ENCODE measurements at regions not wholly inside any gene's neighbourhood (a gene's known extent, or its start where the extent isn't known, plus 50 kb on each side); places are given as distances from the start of the nearest gene placed in this dataset.

- TF ChIP-seq OVOL2 (CRISPR knock-in tag; IDR thresholded peaks at IDR 0.05; ENCODE audit: borderline replicate concordance) = no peak
- TF ChIP-seq ZNF671 (CRISPR knock-in tag; IDR thresholded peaks at IDR 0.05) = no peak
- no peak for TF ChIP-seq ZNF396 (CRISPR knock-in tag; IDR thresholded peaks at IDR 0.05; ENCODE audit: borderline replicate concordance)
- TF ChIP-seq, protein P1, sequence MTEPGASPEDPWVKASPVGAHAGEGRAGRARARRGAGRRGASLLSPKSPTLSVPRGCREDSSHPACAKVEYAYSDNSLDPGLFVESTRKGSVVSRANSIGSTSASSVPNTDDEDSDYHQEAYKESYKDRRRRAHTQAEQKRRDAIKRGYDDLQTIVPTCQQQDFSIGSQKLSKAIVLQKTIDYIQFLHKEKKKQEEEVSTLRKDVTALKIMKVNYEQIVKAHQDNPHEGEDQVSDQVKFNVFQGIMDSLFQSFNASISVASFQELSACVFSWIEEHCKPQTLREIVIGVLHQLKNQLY (CRISPR knock-in tag; IDR thresholded peaks at IDR 0.05) = no peak
- TF ChIP-seq JAZF1 (CRISPR knock-in tag; IDR thresholded peaks at IDR 0.05) = no peak
Observed at GRCh38 chr14:97442363-97442762, 645.2 kb downstream of the VRK1 start (continued).

- Mint-ChIP-seq H3K4me1 (peaks cover 15% of the 10 kb centered on the region), H3K4me3 (no peak overlapping the region), H3K27ac (no peak overlapping the region), H3K27me3 (ENCODE audit: low read depth) (no peaks in the 10 kb centered on the region), H3K36me3 (no peaks in the 10 kb centered on the region), H3K9me3 (peaks cover under 1% of the 10 kb centered on the region)
- ATAC-seq = no peak
- TF ChIP-seq, protein P2, sequence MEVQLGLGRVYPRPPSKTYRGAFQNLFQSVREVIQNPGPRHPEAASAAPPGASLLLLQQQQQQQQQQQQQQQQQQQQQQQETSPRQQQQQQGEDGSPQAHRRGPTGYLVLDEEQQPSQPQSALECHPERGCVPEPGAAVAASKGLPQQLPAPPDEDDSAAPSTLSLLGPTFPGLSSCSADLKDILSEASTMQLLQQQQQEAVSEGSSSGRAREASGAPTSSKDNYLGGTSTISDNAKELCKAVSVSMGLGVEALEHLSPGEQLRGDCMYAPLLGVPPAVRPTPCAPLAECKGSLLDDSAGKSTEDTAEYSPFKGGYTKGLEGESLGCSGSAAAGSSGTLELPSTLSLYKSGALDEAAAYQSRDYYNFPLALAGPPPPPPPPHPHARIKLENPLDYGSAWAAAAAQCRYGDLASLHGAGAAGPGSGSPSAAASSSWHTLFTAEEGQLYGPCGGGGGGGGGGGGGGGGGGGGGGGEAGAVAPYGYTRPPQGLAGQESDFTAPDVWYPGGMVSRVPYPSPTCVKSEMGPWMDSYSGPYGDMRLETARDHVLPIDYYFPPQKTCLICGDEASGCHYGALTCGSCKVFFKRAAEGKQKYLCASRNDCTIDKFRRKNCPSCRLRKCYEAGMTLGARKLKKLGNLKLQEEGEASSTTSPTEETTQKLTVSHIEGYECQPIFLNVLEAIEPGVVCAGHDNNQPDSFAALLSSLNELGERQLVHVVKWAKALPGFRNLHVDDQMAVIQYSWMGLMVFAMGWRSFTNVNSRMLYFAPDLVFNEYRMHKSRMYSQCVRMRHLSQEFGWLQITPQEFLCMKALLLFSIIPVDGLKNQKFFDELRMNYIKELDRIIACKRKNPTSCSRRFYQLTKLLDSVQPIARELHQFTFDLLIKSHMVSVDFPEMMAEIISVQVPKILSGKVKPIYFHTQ (CRISPR knock-in tag; IDR thresholded peaks at IDR 0.05) = no peak
- no peak for TF ChIP-seq USF2 (CRISPR knock-in tag; IDR thresholded peaks at IDR 0.05)
- no peak for TF ChIP-seq ZNF263 (CRISPR knock-in tag; IDR thresholded peaks at IDR 0.05; ENCODE audit: low read depth)
- no peak for TF ChIP-seq IRF1 (CRISPR knock-in tag; IDR thresholded peaks at IDR 0.05)
- TF ChIP-seq, protein P3, sequence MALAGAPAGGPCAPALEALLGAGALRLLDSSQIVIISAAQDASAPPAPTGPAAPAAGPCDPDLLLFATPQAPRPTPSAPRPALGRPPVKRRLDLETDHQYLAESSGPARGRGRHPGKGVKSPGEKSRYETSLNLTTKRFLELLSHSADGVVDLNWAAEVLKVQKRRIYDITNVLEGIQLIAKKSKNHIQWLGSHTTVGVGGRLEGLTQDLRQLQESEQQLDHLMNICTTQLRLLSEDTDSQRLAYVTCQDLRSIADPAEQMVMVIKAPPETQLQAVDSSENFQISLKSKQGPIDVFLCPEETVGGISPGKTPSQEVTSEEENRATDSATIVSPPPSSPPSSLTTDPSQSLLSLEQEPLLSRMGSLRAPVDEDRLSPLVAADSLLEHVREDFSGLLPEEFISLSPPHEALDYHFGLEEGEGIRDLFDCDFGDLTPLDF (CRISPR knock-in tag; IDR thresholded peaks at IDR 0.05) = no peak
- TF ChIP-seq, protein P4, sequence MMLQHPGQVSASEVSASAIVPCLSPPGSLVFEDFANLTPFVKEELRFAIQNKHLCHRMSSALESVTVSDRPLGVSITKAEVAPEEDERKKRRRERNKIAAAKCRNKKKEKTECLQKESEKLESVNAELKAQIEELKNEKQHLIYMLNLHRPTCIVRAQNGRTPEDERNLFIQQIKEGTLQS (CRISPR knock-in tag; conservative IDR thresholded peaks at IDR 0.05) = no peak
- TF ChIP-seq, protein P5, sequence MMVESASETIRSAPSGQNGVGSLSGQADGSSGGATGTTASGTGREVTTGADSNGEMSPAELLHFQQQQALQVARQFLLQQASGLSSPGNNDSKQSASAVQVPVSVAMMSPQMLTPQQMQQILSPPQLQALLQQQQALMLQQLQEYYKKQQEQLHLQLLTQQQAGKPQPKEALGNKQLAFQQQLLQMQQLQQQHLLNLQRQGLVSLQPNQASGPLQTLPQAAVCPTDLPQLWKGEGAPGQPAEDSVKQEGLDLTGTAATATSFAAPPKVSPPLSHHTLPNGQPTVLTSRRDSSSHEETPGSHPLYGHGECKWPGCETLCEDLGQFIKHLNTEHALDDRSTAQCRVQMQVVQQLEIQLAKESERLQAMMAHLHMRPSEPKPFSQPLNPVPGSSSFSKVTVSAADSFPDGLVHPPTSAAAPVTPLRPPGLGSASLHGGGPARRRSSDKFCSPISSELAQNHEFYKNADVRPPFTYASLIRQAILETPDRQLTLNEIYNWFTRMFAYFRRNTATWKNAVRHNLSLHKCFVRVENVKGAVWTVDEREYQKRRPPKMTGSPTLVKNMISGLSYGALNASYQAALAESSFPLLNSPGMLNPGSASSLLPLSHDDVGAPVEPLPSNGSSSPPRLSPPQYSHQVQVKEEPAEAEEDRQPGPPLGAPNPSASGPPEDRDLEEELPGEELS (CRISPR knock-in tag; IDR thresholded peaks at IDR 0.05) = no peak
- TF ChIP-seq GTF2I (CRISPR knock-in tag; conservative IDR thresholded peaks at IDR 0.05) = no peak
- no peak for TF ChIP-seq ELF4 (CRISPR knock-in tag; IDR thresholded peaks at IDR 0.05; ENCODE audit: low read depth)
- TF ChIP-seq ATF1 (CRISPR knock-in tag; IDR thresholded peaks at IDR 0.05) = no peak
- TF ChIP-seq, protein P6, sequence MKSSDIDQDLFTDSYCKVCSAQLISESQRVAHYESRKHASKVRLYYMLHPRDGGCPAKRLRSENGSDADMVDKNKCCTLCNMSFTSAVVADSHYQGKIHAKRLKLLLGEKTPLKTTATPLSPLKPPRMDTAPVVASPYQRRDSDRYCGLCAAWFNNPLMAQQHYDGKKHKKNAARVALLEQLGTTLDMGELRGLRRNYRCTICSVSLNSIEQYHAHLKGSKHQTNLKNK (CRISPR knock-in tag; IDR thresholded peaks at IDR 0.05) = no peak
- no peak for TF ChIP-seq CREM (CRISPR knock-in tag; IDR thresholded peaks at IDR 0.05)
- no peak for TF ChIP-seq ZNF532 (CRISPR knock-in tag; IDR thresholded peaks at IDR 0.05; ENCODE audit: borderline replicate concordance)
- no peak for TF ChIP-seq TEAD1 (CRISPR knock-in tag; IDR thresholded peaks at IDR 0.05)
- no peak for TF ChIP-seq ESRRA (CRISPR knock-in tag; IDR thresholded peaks at IDR 0.05; ENCODE audit: borderline replicate concordance)
- no peak for TF ChIP-seq NR2C2 (CRISPR knock-in tag; IDR thresholded peaks at IDR 0.05)
- no peak for TF ChIP-seq FOXJ3 (CRISPR knock-in tag; IDR thresholded peaks at IDR 0.05; ENCODE audit: borderline replicate concordance)
- TF ChIP-seq ZNF232 (CRISPR knock-in tag; IDR thresholded peaks at IDR 0.05) = no peak
- TF ChIP-seq JAZF1 (CRISPR knock-in tag; IDR thresholded peaks at IDR 0.05) = no peak
- ChIA-PET POLR2A (no interaction called here), CTCF (no interaction called here)
- no peak for DNase-seq (ENCODE audit: low spot score)
Observed at GRCh38 chr14:97443412-97443811, 646.2 kb downstream of the VRK1 start.

Data from WTC11 (cell line).